Right lobe of liver (tissue), 4 donors: ENCODE measurements at regions not wholly inside any gene's neighbourhood (a gene's known extent, or its start where the extent isn't known, plus 50 kb on each side); places are given as distances from the start of the nearest gene placed in this dataset.

Source experiments
- CTCF ChIP-seq, 4 donors: fragments of 200-600 bp in 3 of 4; fragments of 450-650 bp in 1 of 4; IDR thresholded peaks; one replicate each; pipeline versions ENCODE4 v1.5.1 to v1.8.0; 2016 to 2022; ENCODE audit warnings: antibody characterized with exemption in 4 of 4, mild to moderate bottlenecking in 2 of 4
- POLR2A ChIP-seq: fragments of 450-650 bp; IDR thresholded peaks from one replicate; pipeline ENCODE4 v1.6.1; 2017; ENCODE audit warnings: antibody characterized with exemption, mild to moderate bottlenecking
- donor health status: DM: no; HTN: no; CAD: no.
- donor health status: DM: no; HTN: no; CAD: no.
- donor health status: DM: no; HTN: yes; CAD: no.

DNA sequence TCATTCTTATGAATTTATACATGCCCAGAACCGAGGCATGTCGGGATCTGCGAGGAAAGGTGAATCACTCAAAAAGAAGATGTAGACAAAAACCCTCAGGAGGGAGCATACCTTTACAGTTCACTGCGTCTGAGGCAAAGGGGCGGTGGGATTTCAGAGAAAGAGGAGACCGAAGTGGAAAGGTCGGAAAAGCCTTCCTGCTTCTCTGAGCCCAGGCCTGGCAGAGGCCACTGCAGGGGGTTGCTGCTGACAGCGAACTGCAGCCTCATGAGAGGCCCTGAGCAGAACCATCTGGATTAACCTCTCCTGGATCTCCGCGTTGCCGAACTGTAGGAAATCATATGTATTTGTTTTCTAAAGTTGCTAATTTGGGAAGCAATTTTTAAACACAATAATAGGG is 713.1 kb upstream of the SOX11 start:
- TF ChIP-seq POLR2A: no peak
- no peak for TF ChIP-seq CTCF (IDR thresholded peaks at IDR 0.05)
